ENCODE measurements at regions not wholly inside any gene's neighbourhood (a gene's known extent, or its start where the extent isn't known, plus 50 kb on each side); places are given as distances from the start of the nearest gene placed in this dataset.

DNA sequence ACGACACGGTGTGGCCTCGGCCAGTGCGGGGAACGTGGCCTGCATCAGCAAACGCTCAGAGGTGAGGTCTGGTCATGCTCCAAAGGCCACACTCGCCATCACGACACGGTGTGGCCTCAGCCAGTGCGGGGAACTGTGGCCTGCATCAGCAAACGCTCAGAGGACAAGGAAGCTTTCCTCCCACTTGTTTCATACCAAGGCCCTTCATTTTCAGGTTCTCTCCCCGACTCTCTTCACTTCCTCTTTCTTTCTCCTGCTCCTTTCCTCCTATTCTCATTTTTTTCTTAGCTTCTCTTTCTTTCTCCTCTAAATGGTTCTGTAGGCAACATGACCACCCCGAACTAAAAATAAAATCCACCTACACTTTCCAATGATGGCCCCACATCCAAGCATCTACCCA is 384.4 kb upstream of the SHH start:
- Histone ChIP-seq H3K36me3 (ENCODE audit: low read length) (no peaks in the 10 kb centered on the region), H3K27me3 (ENCODE audit: low read length) (no peaks in the 10 kb centered on the region), H3K4me3 (ENCODE audit: insufficient read depth, low read length, poor library complexity, severe bottlenecking) (no peak overlapping the region)

DNA sequence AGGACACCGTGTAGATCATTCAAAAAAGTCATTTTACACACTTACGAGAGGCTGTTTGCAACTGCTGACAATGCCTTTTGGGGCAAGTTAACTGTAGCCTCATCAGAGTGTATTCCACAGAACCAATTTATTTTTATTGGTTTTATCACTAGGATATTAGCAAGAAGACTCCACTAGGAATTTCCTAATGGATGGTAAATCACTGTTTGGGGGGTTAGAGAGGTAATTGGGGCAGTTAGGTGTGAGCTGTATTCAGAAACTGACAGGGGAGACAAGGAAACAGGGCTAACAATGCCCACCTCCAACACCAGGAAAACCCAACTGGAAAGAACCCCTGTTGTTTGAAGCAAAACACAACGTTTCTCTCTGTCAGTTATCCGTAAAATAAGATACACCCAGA is 383.0 kb upstream of the SHH start:
- no peak overlapping the region for H3K4me3 ChIP-seq (ENCODE audit: insufficient read depth, low read length, poor library complexity, severe bottlenecking)
- no peaks in the 10 kb centered on the region for H3K27me3 ChIP-seq (ENCODE audit: low read length)
- H3K36me3 ChIP-seq (ENCODE audit: low read length): no peaks in the 10 kb centered on the region
- H3K9me3 ChIP-seq (ENCODE audit: insufficient read depth, low read length): no peaks in the 10 kb centered on the region
- no peak overlapping the region for H3K4me2 ChIP-seq (ENCODE audit: low read depth, low read length, poor library complexity, severe bottlenecking)
- H4K20me1 ChIP-seq (ENCODE audit: low read depth, low read length): no peaks in the 10 kb centered on the region
- H3K9ac ChIP-seq (ENCODE audit: low read length): no peak overlapping the region
- TF ChIP-seq, protein P1, sequence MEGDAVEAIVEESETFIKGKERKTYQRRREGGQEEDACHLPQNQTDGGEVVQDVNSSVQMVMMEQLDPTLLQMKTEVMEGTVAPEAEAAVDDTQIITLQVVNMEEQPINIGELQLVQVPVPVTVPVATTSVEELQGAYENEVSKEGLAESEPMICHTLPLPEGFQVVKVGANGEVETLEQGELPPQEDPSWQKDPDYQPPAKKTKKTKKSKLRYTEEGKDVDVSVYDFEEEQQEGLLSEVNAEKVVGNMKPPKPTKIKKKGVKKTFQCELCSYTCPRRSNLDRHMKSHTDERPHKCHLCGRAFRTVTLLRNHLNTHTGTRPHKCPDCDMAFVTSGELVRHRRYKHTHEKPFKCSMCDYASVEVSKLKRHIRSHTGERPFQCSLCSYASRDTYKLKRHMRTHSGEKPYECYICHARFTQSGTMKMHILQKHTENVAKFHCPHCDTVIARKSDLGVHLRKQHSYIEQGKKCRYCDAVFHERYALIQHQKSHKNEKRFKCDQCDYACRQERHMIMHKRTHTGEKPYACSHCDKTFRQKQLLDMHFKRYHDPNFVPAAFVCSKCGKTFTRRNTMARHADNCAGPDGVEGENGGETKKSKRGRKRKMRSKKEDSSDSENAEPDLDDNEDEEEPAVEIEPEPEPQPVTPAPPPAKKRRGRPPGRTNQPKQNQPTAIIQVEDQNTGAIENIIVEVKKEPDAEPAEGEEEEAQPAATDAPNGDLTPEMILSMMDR (IDR thresholded peaks at IDR 0.05; ENCODE audit: insufficient read depth, low read length, poor library complexity, severe bottlenecking): no peak
- no peak for TF ChIP-seq EZH2phosphoT487 (conservative IDR thresholded peaks at IDR 0.05; ENCODE audit: low read length)
- no peaks in the 10 kb centered on the region for H3F3A ChIP-seq (ENCODE audit: insufficient read depth)
- H3K27ac ChIP-seq (ENCODE audit: low read depth, low read length): no peak overlapping the region
- no peaks in the 10 kb centered on the region for H3K9me2 ChIP-seq (replicated peaks; ENCODE audit: insufficient read depth, low read length)
- no peaks in the 10 kb centered on the region for H3K79me2 ChIP-seq (ENCODE audit: insufficient read depth, low read length)
- no peak overlapping the region for H2AFZ ChIP-seq (ENCODE audit: low read depth, low read length, severe bottlenecking)

More for the DNA sequence above, 384.4 kb upstream of the SHH start:
- no peak for TF ChIP-seq EZH2phosphoT487 (conservative IDR thresholded peaks at IDR 0.05; ENCODE audit: low read length)
- TF ChIP-seq, protein P1 (IDR thresholded peaks at IDR 0.05; ENCODE audit: insufficient read depth, low read length, poor library complexity, severe bottlenecking): no peak
- Histone ChIP-seq H3K9me2 (replicated peaks; ENCODE audit: insufficient read depth, low read length) (no peaks in the 10 kb centered on the region), H3K9me3 (ENCODE audit: insufficient read depth, low read length) (no peaks in the 10 kb centered on the region), H4K20me1 (ENCODE audit: low read depth, low read length) (no peaks in the 10 kb centered on the region), H3K79me2 (ENCODE audit: insufficient read depth, low read length) (no peaks in the 10 kb centered on the region), H3K4me2 (ENCODE audit: low read depth, low read length, poor library complexity, severe bottlenecking) (no peak overlapping the region), H2AFZ (ENCODE audit: low read depth, low read length, severe bottlenecking) (no peak overlapping the region), H3F3A (ENCODE audit: insufficient read depth) (no peaks in the 10 kb centered on the region), H3K9ac (ENCODE audit: low read length) (no peak overlapping the region), H3K27ac (ENCODE audit: low read depth, low read length) (no peak overlapping the region)

DNA sequence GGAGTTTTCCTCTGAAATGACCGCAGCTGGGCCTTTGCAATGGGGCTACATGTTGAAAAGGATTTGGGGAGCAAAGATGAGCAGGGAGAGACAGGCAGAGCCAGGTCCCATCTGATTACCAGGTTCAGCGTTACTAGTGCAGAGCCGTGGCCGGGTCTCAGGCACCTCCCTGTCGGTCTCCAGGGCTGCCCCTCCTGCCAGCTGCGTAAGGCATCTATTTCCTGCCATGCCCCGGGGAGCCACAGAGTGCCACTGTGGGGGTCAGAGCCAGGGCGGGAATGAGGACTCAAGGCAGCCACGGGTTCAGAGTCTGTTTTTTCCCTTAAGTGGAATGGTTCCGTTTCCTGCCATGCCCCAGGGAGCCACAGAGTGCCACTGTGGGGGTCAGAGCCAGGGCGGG is 382.6 kb upstream of the SHH start:
- H3K4me3 ChIP-seq (ENCODE audit: insufficient read depth, low read length, poor library complexity, severe bottlenecking): no peak overlapping the region
- no peak overlapping the region for H3K4me2 ChIP-seq (ENCODE audit: low read depth, low read length, poor library complexity, severe bottlenecking)
- H3F3A ChIP-seq (ENCODE audit: insufficient read depth): no peaks in the 10 kb centered on the region
- TF ChIP-seq EZH2phosphoT487 (conservative IDR thresholded peaks at IDR 0.05; ENCODE audit: low read length): no peak
- TF ChIP-seq, protein P1 (IDR thresholded peaks at IDR 0.05; ENCODE audit: insufficient read depth, low read length, poor library complexity, severe bottlenecking): no peak
- H3K27me3 ChIP-seq (ENCODE audit: low read length): no peaks in the 10 kb centered on the region
- no peak overlapping the region for H2AFZ ChIP-seq (ENCODE audit: low read depth, low read length, severe bottlenecking)
- H3K9me3 ChIP-seq (ENCODE audit: insufficient read depth, low read length): no peaks in the 10 kb centered on the region
- no peaks in the 10 kb centered on the region for H3K9me2 ChIP-seq (replicated peaks; ENCODE audit: insufficient read depth, low read length)
- no peaks in the 10 kb centered on the region for H4K20me1 ChIP-seq (ENCODE audit: low read depth, low read length)
- H3K36me3 ChIP-seq (ENCODE audit: low read length): no peaks in the 10 kb centered on the region
- H3K79me2 ChIP-seq (ENCODE audit: insufficient read depth, low read length): no peaks in the 10 kb centered on the region
- H3K27ac ChIP-seq (ENCODE audit: low read depth, low read length): no peak overlapping the region
- no peak overlapping the region for H3K9ac ChIP-seq (ENCODE audit: low read length)
